HepG2 (cell line): ENCODE measurements at regions not wholly inside any gene's neighbourhood (a gene's known extent, or its start where the extent isn't known, plus 50 kb on each side); places are given as distances from the start of the nearest gene placed in this dataset.

ENCODE experiments used
- AKNA ChIP-seq: sonication (generic); formaldehyde crosslinking; IDR thresholded peaks from 2 replicates; pipeline ENCODE4 v1.4.0; 2020; ENCODE audit warnings: missing genetic modification reagents, borderline replicate concordance
- BRD4 ChIP-seq: sonication (generic); formaldehyde crosslinking; IDR thresholded peaks from 2 replicates; pipeline ENCODE4 v1.4.0; 2020; ENCODE audit warnings: missing genetic modification reagents
- CCDC6 ChIP-seq: sonication (generic); formaldehyde crosslinking; IDR thresholded peaks from 2 replicates; pipeline ENCODE4 v1.8.1; 2022; ENCODE audit warnings: mild to moderate bottlenecking, missing genetic modification reagents, moderate library complexity
- FOXK1 ChIP-seq: sonication (generic); formaldehyde crosslinking; IDR thresholded peaks from 2 replicates; pipeline ENCODE4 v1.4.0; 2020; ENCODE audit warnings: low read depth, missing genetic modification reagents, borderline replicate concordance
- GLI4 ChIP-seq: sonication (generic); formaldehyde crosslinking; IDR thresholded peaks from 2 replicates; pipeline ENCODE4 v1.5.1; 2020; ENCODE audit warnings: missing genetic modification reagents, mild to moderate bottlenecking, moderate library complexity, borderline replicate concordance
- HNF4A ChIP-seq: sonication (generic); formaldehyde crosslinking; IDR thresholded peaks from 2 replicates; pipeline ENCODE4 v1.4.0; 2020; ENCODE audit warnings: missing genetic modification reagents
- RORA ChIP-seq: sonication (generic); formaldehyde crosslinking; IDR thresholded peaks from 2 replicates; pipeline ENCODE4 v1.5.0; 2020; ENCODE audit warnings: mild to moderate bottlenecking, missing genetic modification reagents, moderate library complexity
- SKIL ChIP-seq: sonication (generic); formaldehyde crosslinking; IDR thresholded peaks from 2 replicates; pipeline ENCODE4 v1.8.0; 2022; ENCODE audit warnings: missing genetic modification reagents, mild to moderate bottlenecking, moderate library complexity, borderline replicate concordance
- SOX5 ChIP-seq: IDR thresholded peaks from 2 replicates; pipeline ENCODE4 v1.6.1; 2016; ENCODE audit warnings: borderline replicate concordance
- SP140L ChIP-seq: sonication (generic); formaldehyde crosslinking; IDR thresholded peaks from 2 replicates; pipeline ENCODE4 v1.4.0; 2020; ENCODE audit warnings: missing genetic modification reagents, borderline replicate concordance
- TFE3 ChIP-seq: IDR thresholded peaks from 2 replicates; pipeline ENCODE4 v1.6.1; 2016
- YY1 ChIP-seq: IDR thresholded peaks from 2 replicates; pipeline ENCODE4 v1.6.1; 2011; ENCODE audit warnings: low read length, low read depth, moderate library complexity, mild to moderate bottlenecking; ENCODE audit not compliant: insufficient read depth, insufficient replicate concordance
- ZFAT ChIP-seq: sonication (generic); formaldehyde crosslinking; conservative IDR thresholded peaks from 2 replicates; pipeline ENCODE4 v1.8.1; 2023; ENCODE audit warnings: missing genetic modification reagents, inconsistent platforms
- ZNF207 ChIP-seq: fragments of 450-650 bp; IDR thresholded peaks from 2 replicates; pipeline ENCODE4 v1.6.1; 2016; ENCODE audit warnings: antibody characterized with exemption, borderline replicate concordance
- ZNF281 ChIP-seq: sonication (generic); formaldehyde crosslinking; IDR thresholded peaks from 2 replicates; pipeline ENCODE4 v1.4.0; 2020; ENCODE audit warnings: missing genetic modification reagents, borderline replicate concordance
- ZNF354B ChIP-seq: sonication (generic); formaldehyde crosslinking; IDR thresholded peaks from 2 replicates; pipeline ENCODE4 v1.8.0; 2022; ENCODE audit warnings: mild to moderate bottlenecking, missing genetic modification reagents
- ZNF546 ChIP-seq: sonication (generic); formaldehyde crosslinking; conservative IDR thresholded peaks from 2 replicates; pipeline ENCODE4 v1.8.1; 2023; ENCODE audit warnings: mild to moderate bottlenecking, missing genetic modification reagents
- ZNF616 ChIP-seq: sonication (generic); formaldehyde crosslinking; IDR thresholded peaks from 2 replicates; pipeline ENCODE4 v1.5.0; 2020; ENCODE audit warnings: low read depth, mild to moderate bottlenecking, missing genetic modification reagents

GRCh38 chr12:115088328-115088994 lies 404.5 kb upstream of the TBX3 start (continued):
- peak; percentile 62; the same call in 1 of the 2 replicates for TF ChIP-seq SKIL (CRISPR knock-in tag)
- no peak for TF ChIP-seq ZFAT (CRISPR knock-in tag)
- TF ChIP-seq SP140L (CRISPR knock-in tag): no peak
- no peak for TF ChIP-seq ZNF281 (CRISPR knock-in tag)
- TF ChIP-seq ZNF616: no peak
- TF ChIP-seq ZNF207: no peak
- no peak for TF ChIP-seq ZNF546
- no peak for TF ChIP-seq YY1
- TF ChIP-seq RORA (CRISPR knock-in tag): no peak
- no peak for TF ChIP-seq BRD4
- no peak for TF ChIP-seq CCDC6 (CRISPR knock-in tag)
- TF ChIP-seq SOX5: peak; percentile 74
- TF ChIP-seq HNF4A (CRISPR knock-in tag): peak; percentile 64
- TF ChIP-seq ZNF354B (CRISPR knock-in tag): no peak
- TF ChIP-seq AKNA (CRISPR knock-in tag): no peak
- peak; percentile 93 for TF ChIP-seq TFE3 (CRISPR knock-in tag)
- no peak for TF ChIP-seq GLI4 (CRISPR knock-in tag)
- peak; percentile 51; the same call in 1 of the 2 replicates for TF ChIP-seq FOXK1 (CRISPR knock-in tag)
